ENCODE measurements at regions not wholly inside any gene's neighbourhood (a gene's known extent, or its start where the extent isn't known, plus 50 kb on each side); places are given as distances from the start of the nearest gene placed in this dataset.

GRCh38 chr5:53246042-53246836 lies 136.7 kb upstream of the MOCS2 start:
- peak; percentile 82 for DNase-seq (ENCODE audit: low read depth)
- TF ChIP-seq CTCF (conservative IDR thresholded peaks at IDR 0.05; ENCODE audit: control insufficient read depth, insufficient read depth, low read depth, low read length): no peak
- no peak overlapping the region for H3K4me3 ChIP-seq (ENCODE audit: control insufficient read depth, low read depth, low read length)

GRCh38 chr5:53249529-53250200 lies 140.1 kb upstream of the MOCS2 start:
- no peak for TF ChIP-seq CTCF (conservative IDR thresholded peaks at IDR 0.05; ENCODE audit: control insufficient read depth, insufficient read depth, low read depth, low read length)
- H3K4me3 ChIP-seq (ENCODE audit: control insufficient read depth, low read depth, low read length): no peak overlapping the region
- DNase-seq (ENCODE audit: low read depth): peak; percentile 94

- no peak for DNase-seq (ENCODE audit: low read depth)
- no peak for TF ChIP-seq CTCF (conservative IDR thresholded peaks at IDR 0.05; ENCODE audit: control insufficient read depth, insufficient read depth, low read depth, low read length)
- no peak overlapping the region for H3K4me3 ChIP-seq (ENCODE audit: control insufficient read depth, low read depth, low read length)
These were observed 140.6 kb upstream of the MOCS2 start for GRCh38 chr5:53250201-53250550.

GRCh38 chr5:53253421-53253871 lies 143.9 kb upstream of the MOCS2 start:
- no peak for TF ChIP-seq CTCF (conservative IDR thresholded peaks at IDR 0.05; ENCODE audit: control insufficient read depth, insufficient read depth, low read depth, low read length)
- peak; percentile 37 for DNase-seq (ENCODE audit: low read depth)
- no peak overlapping the region for H3K4me3 ChIP-seq (ENCODE audit: control insufficient read depth, low read depth, low read length)

- no peak for TF ChIP-seq CTCF (conservative IDR thresholded peaks at IDR 0.05; ENCODE audit: control insufficient read depth, insufficient read depth, low read depth, low read length)
- DNase-seq (ENCODE audit: low read depth): peak; percentile 73
- H3K4me3 ChIP-seq (ENCODE audit: control insufficient read depth, low read depth, low read length): no peak overlapping the region
These were observed 147.2 kb upstream of the MOCS2 start for GRCh38 chr5:53256746-53257145.

- H3K4me3 ChIP-seq (ENCODE audit: control insufficient read depth, low read depth, low read length): no peak overlapping the region
- TF ChIP-seq CTCF (conservative IDR thresholded peaks at IDR 0.05; ENCODE audit: control insufficient read depth, insufficient read depth, low read depth, low read length): no peak
- no peak for DNase-seq (ENCODE audit: low read depth)
These were observed 148.3 kb upstream of the MOCS2 start for GRCh38 chr5:53257806-53258373.
